C1 segment of cervical spinal cord (tissue), 14 donors: ENCODE measurements at regions not wholly inside any gene's neighbourhood (a gene's known extent, or its start where the extent isn't known, plus 50 kb on each side); places are given as distances from the start of the nearest gene placed in this dataset.

Experiments used
- DNase-seq, 14 donors: peaks; one replicate each; lab custom pipeline; 2025; lab: John Stamatoyannopoulos, UW

DNA sequence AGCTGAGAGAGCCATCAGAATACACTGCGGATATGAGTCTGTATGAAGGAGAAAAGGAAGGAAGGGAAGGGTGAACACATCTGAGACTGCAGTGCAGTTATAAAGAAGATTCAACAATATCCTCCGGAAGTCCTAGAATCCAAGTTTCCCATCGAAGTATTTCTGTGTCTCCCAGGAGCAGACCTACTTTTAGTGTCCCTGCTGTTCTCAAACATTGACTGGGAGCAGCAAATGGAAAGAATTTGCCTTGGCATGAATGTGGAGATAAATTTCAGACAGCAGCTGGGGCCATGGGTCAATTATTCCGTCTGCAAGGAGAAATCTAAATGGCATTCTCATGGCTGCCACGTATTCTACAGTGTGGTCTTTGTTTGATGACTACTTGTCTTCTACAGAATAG, 478.1 kb upstream of the SMC2 start:
- peak in 1 of 14 donors; percentile 3 for DNase-seq

DNA sequence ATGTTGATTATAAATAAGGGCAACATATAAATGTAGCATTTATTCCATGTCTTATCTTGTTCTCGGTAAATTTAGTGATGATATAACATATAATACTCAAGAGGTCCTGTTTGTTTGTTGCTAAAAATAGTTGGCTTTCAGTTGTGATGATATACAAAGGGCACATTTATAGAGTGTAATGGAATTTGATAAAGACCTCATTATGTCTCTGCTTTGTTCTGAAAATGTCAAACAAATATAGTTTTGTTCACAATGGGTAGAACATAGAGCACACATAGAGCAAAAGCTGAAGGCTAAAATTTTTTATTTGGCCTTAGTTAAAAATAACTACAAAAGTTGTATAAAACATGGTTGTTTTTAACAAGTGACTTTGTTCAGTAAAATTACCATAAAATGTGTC, 477.1 kb upstream of the SMC2 start:
- DNase-seq: no peak

DNA sequence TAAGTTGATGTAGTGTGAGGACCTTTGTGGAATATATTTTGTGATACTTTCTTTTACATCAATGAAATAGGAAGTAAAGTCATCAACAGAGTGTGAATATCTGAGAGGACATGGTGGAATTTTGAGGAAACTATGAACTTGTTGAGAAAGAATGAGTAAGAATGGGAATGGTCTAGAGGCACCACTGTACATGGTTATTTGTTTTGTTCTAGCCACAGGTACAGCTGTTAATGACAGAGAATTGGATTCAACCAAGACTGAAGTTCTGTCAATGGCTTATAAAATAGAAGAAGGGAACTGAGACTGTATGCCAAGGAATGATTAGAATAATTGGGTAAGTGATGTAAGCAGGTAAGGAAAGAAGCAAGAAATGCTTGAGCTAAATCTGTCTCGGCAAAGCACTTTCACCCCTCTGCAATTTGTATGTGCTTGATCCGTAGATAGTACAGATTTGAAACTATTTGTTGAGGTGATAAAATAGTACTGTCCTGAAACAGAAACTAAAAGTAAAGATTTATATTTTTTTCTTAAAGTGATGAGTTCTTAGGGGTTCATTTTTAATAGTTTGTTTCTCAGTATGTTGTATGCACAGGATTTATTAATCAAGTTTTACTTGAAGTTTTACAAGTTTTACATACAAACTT, 468.8 kb upstream of the SMC2 start:
- DNase-seq: no peak

DNA sequence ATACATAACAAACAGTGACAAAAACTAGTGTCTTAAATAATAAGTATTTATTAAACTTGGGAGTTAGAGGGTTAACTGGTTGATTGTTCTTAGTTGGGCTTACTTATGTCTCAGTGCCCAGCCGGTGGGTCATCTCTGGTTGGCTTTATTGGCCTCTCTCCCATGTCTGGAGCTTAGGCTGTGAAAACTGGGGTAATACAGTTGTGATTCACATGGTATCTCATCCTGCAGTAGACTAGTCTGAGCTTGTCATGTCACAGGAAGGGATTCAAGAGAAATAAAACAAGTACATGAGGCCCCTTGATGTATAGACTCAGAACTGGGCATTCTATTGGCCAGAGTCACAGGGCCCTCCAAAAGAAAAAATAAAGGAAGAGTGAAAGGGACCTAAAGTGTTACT, 466.4 kb upstream of the SMC2 start:
- DNase-seq: no peak

DNA sequence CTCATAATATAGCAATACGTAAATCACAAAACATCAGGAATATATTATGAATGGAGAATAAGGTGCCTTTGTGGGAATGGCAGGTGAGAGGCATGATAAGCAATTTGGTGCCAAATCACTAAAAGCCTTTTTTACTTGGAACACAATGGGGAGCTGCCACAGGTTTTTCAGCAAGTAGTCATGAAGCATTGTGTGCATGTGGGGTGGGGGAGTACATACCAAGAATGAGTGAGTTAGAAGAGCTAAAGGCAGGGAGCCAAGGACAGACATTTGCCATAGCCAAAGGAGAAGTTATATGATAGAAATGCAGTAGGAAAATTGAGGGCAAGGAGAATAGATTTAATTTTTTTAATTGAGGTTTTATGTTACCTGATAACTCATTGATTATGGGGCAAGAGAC, 445.0 kb upstream of the SMC2 start:
- DNase-seq: no peak

DNA sequence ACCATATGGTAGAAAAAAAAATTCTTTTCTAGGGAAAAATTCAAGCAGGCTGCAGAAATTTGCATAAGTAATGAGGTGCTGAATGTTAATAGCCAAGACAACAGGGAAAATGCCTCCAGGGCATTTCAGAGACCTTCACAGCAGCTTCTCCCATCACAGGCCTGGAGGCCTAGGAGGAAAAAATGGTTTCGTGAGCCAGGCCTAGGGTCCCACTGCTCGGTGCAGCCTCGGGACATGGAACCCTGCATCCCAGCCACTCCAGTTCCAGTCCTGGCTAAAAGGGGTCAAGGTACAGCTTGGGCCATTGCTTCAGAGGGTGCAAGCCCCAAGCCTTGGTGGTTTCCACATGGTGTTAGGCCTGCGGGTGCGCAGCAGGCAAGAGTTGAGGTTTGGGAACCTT, 436.0 kb upstream of the SMC2 start:
- no peak for DNase-seq

DNA sequence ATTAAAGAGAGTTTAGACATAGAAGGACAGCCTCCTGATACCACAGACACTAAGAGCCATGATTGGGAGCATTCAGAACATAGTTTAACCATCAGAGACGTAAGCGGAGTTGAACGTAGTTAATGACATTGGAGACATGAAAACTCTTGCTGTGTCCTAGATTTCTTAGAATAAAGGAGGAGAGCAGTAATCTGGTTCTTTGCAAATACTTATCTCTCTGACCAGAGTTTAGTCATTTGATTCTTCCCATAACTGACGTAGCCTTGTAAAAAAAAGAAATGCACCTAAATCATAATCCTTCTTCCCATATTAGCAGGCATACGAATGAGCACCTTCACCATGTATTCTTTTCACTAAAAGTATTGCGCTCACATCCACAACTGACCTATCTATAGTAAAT, 433.3 kb upstream of the SMC2 start:
- no peak for DNase-seq

DNA sequence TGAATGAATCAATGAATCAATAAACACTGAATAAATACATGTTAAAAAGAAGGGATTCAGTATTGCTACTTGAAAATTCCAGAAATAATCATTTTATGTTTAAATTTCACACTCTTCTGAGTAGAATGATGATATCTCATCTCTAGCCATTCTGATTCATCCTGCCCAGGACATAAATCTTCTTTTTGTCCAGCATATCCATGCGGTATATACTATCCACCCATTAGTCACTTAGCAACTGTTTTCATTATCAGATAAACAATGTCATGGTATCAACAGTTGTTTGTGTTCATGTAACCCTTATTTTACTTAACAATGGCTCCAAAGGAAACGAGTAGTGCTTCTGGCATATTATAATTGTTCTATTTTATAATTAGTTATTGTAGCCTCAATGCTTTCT, 432.4 kb upstream of the SMC2 start:
- DNase-seq: no peak

DNA sequence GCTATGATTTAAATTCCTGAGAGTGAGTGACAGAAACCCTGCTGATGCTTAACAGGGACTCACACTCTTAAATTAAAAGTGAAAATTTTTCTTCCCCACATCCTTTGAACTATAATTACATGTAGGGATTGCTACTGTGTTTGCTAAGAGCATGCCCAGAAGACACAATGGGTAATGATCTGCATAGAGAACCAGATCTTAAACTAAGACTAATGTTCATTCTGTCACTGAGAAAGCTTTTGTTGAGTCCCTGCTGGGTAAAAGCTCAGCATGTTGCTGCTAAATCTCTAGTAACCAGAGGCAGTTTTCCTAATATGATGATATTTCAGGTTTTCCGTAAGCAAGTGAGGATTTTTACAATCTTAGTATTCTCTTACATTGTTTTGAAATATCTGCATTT, 424.8 kb upstream of the SMC2 start:
- DNase-seq: no peak

DNA sequence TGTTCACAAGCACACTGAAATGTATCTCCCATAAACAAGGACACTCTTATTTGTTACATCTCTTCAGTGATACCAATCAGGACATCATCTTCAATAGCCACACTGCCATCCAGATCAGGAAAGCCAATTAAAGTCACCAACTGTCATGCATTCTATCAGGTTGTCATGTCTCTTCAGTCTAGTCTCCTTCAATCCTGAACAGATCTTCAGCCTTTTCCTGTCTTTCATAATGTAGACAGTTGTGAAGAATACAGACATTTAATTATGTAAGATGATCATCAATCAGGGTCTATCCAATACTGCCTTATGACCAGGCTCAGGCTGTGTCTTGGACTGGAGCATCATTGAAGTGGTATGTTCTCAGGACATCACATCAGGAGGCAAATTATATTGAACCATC, 419.8 kb upstream of the SMC2 start:
- no peak for DNase-seq

DNA sequence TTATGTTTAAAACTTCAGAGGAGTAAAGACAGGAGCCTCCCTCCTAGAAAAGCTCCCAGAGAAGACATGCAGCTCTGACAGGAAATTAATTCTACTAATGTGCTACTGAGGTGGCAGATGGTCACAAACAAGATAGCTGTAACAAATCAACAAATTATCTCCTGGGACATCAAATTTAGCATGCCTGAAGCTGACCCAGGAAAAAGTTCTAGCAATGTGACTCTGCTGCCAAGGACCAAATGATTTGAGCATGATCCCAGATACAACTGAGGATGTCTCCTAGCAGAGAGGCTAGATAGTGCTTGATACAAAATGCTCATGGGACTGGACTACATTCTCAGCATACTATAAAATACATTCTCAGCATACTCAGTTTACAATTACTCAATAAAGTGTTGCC, 413.5 kb upstream of the SMC2 start:
- no peak for DNase-seq

DNA sequence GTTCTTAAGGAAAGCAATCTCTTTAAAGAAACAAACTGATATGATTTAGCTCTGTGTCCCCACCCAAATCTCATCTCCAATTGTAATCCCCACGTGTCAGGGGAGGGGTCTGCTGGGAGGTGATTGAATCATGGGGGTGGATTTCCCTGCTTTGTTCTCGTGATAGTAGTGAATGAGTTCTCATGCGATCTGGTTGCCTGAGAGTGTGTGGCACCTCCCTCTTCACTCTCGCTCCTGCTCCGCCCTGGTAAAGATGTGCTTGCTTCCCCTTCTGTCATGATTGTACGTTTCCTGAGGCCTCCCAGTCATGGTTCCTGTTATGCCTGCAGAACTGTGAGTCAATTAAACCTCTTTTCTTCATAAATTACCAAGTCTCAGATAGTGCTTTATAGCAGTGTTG, 412.7 kb upstream of the SMC2 start:
- DNase-seq: no peak

DNA sequence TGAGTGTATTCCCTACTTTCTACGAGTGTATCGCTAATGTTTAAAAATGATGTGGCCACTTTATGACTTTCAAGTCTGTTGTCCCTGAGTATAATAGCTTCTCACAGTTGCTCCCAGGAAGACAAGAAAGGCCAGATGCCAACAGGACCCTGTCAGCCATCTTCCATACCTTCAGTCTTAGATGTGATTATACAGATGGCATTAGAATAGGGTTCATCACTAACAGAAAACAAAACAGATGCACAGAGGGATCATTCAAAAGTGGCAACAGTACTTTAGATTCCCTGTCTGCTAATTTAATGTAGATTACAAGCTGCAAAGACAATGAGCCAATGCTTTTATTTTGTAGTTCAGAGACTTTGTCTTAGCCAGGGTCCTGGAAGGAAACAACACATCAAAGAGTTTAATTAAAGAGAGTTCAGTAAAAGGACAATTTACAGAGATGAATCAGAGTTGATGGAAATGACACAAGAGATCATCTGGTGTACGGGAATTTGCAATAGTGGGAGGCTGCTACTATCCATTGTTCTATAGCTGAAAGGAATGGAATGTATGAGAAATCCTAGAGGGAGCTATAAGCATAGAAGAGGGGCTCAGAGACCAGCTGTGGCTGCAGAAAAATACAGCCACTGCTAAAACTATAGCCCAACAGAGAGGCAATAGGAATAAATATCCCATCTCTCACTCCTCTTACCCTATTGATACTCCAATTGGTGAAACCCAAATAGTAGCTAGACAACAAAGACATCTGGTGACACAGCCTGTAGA, 393.7 kb upstream of the SMC2 start:
- no peak for DNase-seq

DNA sequence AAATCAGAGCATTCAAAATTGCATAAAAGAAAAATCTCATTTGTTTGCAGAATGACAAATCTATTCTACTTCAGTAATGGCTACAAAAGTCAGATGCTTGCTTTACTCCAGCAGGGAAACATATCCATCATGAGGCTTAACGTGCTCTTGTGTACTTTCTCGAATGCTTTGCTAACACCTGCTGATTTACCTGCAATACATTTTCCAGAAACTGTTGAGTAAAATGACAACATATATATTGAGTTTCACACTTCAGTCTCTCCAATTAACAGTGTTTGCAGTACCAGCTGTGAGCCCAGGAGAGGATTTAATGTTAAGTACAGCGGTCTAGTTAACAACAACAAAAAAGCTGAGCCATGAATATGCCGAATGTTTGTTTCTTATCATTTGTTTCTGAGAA, 391.5 kb upstream of the SMC2 start:
- no peak for DNase-seq

DNA sequence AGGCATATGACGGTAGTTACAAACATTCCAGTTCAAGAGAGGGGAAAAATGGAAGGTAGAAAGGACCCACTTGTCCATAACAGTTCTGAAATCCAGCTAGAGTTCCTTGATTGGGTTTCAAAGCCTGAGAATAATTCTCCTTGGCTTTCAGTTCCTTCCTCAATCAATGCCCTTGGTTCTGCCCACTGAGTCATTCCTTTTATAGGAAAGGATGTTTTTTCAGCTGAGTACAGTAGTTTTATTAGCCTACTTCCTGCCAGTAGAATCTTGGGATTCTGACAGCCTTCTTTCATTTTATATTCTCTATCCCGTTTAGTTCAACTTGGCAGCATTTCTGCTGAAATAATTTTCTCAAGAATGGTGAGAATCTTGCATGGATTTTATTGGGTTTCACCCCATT, 386.9 kb upstream of the SMC2 start:
- no peak for DNase-seq

DNA sequence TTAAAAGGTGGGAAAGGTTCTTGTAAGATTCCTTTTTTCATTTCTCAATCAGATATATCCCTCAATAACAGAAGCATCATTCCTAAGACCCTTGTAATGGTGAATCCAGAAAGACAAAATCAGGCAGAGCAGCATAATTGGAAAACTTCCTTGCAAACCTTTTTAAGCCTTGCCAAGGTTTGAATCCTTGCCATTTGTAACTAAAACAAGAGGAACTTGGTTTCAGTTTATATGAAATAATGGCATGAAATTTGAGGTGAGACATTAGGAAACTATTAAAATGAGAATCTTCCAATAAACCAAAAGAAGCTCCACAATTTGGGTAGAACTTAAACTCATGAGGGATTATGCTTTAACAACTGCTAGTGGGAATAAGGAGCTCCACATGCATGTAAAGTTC, 384.7 kb upstream of the SMC2 start:
- DNase-seq: no peak

DNA sequence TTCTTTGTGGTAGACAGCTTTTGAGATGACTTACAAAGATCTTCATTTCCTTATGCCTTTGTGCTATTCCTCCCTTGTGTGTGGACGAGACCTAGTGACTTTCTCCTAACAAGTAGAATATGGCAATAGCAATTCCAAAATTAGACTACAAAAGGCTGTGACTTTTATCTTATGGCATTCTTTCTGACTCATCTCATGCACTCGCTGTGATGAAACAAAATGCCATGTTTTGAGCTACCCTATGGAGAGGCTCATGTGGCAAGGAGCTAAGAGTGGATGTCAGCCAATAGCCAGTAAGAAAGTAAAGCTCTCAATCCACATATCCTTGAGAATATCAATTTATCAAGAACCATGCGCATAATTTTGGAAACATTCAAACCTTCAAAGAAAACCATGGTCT, 380.5 kb upstream of the SMC2 start:
- DNase-seq: no peak

DNA sequence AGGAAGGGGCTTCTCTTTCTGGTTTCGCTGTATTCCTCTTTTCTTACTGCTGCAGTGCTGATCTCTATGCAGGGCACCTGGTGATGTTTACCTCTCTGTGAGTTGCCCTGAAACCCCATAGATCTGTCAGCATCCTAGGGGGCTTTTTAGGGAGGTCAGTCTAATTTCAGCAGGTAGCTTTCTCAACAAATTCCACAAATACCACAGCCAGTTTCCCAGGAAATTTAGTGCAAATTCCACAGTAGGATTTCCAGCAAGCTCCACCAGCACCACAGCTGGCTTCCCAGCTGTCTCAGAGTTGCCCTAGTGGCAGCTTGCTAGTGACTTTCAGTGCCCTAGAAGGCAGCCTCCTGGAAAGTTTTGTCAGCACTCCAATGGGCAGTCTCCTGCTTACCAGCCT, 379.1 kb upstream of the SMC2 start:
- DNase-seq: no peak

DNA sequence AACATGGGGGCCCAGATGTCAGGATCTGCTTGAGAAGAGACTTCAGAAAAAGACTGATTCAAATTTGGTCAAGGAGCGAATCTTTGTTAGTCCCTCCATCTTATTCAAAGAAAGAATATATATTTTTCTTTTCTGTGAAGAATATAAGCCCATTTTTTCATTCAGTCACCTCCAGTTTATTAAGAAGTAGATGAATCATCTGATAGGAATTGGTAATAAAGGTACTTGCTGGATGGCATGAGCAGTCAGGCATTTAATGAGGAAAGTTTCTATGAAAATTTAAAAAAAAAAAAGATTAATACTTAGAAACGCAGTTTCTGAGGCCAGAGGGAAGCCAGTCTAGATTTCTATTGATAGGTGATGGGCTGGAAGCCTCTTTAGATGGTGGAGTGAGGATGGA, 373.1 kb upstream of the SMC2 start:
- no peak for DNase-seq

DNA sequence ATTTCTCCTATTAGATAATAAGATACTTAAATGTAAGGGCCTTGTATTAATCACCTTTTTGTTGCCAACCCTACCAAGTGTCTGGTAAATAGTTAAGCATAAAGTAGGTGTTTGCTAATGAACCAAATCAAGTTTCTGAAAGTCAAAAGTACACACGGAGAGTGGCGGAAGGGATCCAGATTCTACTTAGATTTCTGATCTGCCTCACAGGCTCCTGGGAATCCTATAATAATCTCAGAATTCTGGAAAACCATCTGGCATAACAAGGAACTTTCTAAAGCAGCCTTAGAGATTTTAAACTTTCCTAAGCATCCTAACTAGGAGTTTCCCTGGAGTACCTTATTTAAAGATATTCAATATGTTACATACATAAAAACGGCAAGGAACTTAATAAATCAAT, 363.2 kb upstream of the SMC2 start:
- no peak for DNase-seq

DNA sequence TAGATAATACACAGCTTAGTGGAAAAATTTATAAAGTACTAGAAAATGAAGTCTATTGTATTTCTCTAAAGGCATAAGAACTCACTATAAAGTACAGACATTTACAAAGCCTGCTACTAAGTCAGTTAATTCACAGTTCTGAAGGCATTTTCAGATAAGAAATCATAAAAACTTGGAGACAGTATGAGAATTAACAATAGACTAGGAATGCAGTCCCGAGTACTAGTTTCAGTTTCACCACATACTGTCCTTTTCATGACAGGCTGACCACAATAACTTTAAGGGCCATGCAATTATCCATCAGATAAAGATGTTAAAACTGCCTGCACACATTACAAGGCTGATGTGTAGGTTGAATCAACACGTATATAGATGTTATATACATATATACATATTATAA, 362.6 kb upstream of the SMC2 start:
- DNase-seq: no peak

DNA sequence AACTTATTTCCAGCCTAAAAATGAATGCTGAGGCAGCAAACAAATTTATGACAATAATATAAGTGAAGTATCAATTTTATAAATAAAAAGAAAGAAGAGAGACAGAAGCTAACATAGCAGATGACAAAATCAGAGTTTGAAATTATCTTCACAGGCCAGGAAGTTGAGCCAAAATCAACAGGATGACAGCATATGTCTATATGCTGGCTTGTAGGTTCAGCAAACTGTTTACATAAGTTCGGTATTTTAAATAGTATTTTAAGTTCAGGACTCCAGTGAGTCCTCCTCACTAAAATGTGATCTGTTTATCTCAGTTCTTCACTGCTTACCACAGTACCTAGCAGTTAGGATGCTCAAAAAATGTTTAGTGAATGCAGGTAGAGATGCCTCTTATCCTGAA, 359.6 kb upstream of the SMC2 start:
- DNase-seq: no peak

DNA sequence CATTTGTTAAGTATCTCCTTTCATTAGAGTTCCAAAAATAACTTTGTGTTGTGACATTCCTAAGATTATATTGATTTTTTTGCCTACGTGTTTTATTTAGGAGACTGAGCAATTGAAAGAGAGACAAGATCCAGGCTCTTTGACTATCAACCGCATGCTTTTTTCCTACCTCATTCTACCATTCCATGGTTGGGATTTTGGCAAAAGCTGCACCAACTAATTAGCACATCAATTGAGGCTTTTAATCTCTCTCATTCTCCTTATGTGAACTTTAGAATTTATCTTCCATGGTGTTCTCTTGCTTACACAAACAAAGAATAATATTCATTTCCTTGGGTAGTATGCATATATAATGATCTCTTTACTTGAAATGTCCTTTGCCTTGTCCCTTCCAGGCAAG, 338.7 kb upstream of the SMC2 start:
- no peak for DNase-seq

DNA sequence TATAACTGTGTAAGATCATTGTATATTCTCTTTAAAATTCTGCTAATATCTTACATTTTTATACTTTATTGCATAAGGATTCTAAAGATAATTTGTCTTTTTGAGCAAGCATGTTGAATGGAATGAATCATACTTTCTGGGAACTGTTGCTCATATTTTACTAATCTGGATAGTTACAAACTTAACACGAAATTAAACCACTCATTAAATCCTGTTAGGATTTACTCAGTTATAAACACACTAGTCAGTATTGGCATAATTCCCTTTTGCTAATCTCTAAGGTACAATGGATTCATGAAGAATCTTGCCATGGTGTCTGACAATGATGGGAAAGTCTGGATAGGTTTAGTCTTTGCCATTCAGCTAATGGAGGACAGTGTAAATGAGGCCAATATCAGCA, 338.1 kb upstream of the SMC2 start:
- DNase-seq: no peak
